ENCODE measurements at regions not wholly inside any gene's neighbourhood (a gene's known extent, or its start where the extent isn't known, plus 50 kb on each side); places are given as distances from the start of the nearest gene placed in this dataset.

DNA sequence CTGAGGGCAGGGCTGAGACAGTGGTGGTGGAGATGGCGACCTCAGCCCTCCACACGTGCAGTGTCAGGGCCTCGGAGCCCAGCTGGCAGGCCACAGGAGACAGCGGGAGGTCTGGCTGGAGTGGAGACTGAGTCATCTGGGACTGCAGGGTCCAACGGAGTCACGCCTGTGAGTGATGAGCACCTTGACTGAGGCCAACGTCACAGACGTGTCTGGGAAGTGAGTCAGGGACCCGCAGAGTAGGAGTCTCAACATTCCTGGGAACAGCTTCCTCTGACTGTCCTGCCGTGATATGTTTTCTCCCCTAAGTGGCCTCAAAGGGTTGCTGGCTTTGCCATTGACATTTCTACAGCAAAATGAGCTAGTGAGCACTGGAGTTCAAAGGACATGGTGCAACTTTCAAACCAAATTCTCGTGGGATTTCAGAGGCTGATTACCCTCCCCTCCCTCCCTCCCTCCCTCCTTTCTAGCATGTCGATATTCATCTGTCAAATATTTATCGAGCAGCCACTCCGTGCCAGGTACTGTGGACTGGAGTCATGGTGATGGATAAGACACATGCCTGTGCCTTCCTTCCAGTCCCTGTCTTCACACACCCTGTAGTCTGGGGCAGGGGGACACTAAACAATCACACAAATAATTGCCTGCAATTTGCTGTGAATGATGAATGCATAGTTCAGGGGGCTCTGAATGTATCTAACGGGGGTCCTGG lies 53.3 kb upstream of the AMOTL2 start (continued):
- TF ChIP-seq, protein P1, sequence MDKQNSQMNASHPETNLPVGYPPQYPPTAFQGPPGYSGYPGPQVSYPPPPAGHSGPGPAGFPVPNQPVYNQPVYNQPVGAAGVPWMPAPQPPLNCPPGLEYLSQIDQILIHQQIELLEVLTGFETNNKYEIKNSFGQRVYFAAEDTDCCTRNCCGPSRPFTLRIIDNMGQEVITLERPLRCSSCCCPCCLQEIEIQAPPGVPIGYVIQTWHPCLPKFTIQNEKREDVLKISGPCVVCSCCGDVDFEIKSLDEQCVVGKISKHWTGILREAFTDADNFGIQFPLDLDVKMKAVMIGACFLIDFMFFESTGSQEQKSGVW (CRISPR knock-in tag; IDR thresholded peaks at IDR 0.05; ENCODE audit: borderline replicate concordance) = no peak
- TF ChIP-seq BCL6 (CRISPR knock-in tag; IDR thresholded peaks at IDR 0.05) (0 out of 2 replicates have a peak, but pooled peaks have one; percentile 23), UBTF (CRISPR knock-in tag; IDR thresholded peaks at IDR 0.05) (0 out of 2 replicates have a peak, but pooled peaks have one; percentile 19), MAX (IDR thresholded peaks at IDR 0.05) (peak; percentile 33; the same call in 1 of the 2 replicates), EED (CRISPR knock-in tag; IDR thresholded peaks at IDR 0.05) (0 out of 2 replicates have a peak, but pooled peaks have one; percentile 36), ZNF580 (CRISPR knock-in tag; IDR thresholded peaks at IDR 0.05; ENCODE audit: borderline replicate concordance, low read depth) (0 out of 2 replicates have a peak, but pooled peaks have one; percentile 19), TBL1XR1 (IDR thresholded peaks at IDR 0.05; ENCODE audit: borderline replicate concordance, low read length, partially characterized antibody) (no peak), ZMYM3 (CRISPR knock-in tag; IDR thresholded peaks at IDR 0.05) (no peak), ZNF746 (CRISPR knock-in tag; IDR thresholded peaks at IDR 0.05) (peak; percentile 42; the same call in 1 of the 2 replicates), NRL (CRISPR knock-in tag; IDR thresholded peaks at IDR 0.05; ENCODE audit: borderline replicate concordance) (no peak), ZMYM4 (CRISPR knock-in tag; IDR thresholded peaks at IDR 0.05) (peak; percentile 67)
- TF ChIP-seq, protein P2, sequence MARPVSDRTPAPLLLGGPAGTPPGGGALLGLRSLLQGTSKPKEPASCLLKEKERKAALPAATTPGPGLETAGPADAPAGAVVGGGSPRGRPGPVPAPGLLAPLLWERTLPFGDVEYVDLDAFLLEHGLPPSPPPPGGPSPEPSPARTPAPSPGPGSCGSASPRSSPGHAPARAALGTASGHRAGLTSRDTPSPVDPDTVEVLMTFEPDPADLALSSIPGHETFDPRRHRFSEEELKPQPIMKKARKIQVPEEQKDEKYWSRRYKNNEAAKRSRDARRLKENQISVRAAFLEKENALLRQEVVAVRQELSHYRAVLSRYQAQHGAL (CRISPR knock-in tag; IDR thresholded peaks at IDR 0.05; ENCODE audit: not compliant biosample characterization) = no peak
- TF ChIP-seq, protein P3, sequence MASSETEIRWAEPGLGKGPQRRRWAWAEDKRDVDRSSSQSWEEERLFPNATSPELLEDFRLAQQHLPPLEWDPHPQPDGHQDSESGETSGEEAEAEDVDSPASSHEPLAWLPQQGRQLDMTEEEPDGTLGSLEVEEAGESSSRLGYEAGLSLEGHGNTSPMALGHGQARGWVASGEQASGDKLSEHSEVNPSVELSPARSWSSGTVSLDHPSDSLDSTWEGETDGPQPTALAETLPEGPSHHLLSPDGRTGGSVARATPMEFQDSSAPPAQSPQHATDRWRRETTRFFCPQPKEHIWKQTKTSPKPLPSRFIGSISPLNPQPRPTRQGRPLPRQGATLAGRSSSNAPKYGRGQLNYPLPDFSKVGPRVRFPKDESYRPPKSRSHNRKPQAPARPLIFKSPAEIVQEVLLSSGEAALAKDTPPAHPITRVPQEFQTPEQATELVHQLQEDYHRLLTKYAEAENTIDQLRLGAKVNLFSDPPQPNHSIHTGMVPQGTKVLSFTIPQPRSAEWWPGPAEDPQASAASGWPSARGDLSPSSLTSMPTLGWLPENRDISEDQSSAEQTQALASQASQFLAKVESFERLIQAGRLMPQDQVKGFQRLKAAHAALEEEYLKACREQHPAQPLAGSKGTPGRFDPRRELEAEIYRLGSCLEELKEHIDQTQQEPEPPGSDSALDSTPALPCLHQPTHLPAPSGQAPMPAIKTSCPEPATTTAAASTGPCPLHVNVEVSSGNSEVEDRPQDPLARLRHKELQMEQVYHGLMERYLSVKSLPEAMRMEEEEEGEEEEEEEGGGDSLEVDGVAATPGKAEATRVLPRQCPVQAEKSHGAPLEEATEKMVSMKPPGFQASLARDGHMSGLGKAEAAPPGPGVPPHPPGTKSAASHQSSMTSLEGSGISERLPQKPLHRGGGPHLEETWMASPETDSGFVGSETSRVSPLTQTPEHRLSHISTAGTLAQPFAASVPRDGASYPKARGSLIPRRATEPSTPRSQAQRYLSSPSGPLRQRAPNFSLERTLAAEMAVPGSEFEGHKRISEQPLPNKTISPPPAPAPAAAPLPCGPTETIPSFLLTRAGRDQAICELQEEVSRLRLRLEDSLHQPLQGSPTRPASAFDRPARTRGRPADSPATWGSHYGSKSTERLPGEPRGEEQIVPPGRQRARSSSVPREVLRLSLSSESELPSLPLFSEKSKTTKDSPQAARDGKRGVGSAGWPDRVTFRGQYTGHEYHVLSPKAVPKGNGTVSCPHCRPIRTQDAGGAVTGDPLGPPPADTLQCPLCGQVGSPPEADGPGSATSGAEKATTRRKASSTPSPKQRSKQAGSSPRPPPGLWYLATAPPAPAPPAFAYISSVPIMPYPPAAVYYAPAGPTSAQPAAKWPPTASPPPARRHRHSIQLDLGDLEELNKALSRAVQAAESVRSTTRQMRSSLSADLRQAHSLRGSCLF (CRISPR knock-in tag; IDR thresholded peaks at IDR 0.05; ENCODE audit: borderline replicate concordance) = no peak
- TF ChIP-seq, protein P4, sequence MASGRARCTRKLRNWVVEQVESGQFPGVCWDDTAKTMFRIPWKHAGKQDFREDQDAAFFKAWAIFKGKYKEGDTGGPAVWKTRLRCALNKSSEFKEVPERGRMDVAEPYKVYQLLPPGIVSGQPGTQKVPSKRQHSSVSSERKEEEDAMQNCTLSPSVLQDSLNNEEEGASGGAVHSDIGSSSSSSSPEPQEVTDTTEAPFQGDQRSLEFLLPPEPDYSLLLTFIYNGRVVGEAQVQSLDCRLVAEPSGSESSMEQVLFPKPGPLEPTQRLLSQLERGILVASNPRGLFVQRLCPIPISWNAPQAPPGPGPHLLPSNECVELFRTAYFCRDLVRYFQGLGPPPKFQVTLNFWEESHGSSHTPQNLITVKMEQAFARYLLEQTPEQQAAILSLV (CRISPR knock-in tag; IDR thresholded peaks at IDR 0.05; ENCODE audit: borderline replicate concordance) = no peak
- TF ChIP-seq, protein P5, sequence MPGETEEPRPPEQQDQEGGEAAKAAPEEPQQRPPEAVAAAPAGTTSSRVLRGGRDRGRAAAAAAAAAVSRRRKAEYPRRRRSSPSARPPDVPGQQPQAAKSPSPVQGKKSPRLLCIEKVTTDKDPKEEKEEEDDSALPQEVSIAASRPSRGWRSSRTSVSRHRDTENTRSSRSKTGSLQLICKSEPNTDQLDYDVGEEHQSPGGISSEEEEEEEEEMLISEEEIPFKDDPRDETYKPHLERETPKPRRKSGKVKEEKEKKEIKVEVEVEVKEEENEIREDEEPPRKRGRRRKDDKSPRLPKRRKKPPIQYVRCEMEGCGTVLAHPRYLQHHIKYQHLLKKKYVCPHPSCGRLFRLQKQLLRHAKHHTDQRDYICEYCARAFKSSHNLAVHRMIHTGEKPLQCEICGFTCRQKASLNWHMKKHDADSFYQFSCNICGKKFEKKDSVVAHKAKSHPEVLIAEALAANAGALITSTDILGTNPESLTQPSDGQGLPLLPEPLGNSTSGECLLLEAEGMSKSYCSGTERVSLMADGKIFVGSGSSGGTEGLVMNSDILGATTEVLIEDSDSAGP (CRISPR knock-in tag; IDR thresholded peaks at IDR 0.05; ENCODE audit: borderline replicate concordance) = 0 out of 2 replicates have a peak, but pooled peaks have one; percentile 20
